ENCODE measurements at regions not wholly inside any gene's neighbourhood (a gene's known extent, or its start where the extent isn't known, plus 50 kb on each side); places are given as distances from the start of the nearest gene placed in this dataset.

- TF ChIP-seq CTCF (conservative IDR thresholded peaks at IDR 0.05 in 1 of 2, IDR thresholded peaks at IDR 0.05 in 1 of 2; ENCODE audit: extremely low read depth in 1 of 2, insufficient read depth in 1 of 2, low read depth in 1 of 2, low read length in 2 of 2) (no peak), EZH2 (IDR thresholded peaks at IDR 0.05; ENCODE audit: borderline replicate concordance, low read length) (no peak)
Measured at GRCh38 chr11:81365496-81365895, 1368.2 kb downstream of the FAM181B start.

Measured in mammary epithelial cell (primary cell).